ENCODE measurements at regions not wholly inside any gene's neighbourhood (a gene's known extent, or its start where the extent isn't known, plus 50 kb on each side); places are given as distances from the start of the nearest gene placed in this dataset.
"Not testable (repeated sequence)": the region's sequence is repeated elsewhere in the genome, so short reads cannot be mapped to it uniquely, and the experiment has no call there.

GRCh38 chr5:51159164-51159563, 224.1 kb upstream of the ISL1 start:
- DNase-seq (ENCODE audit: low read depth in 1 of 2, low spot score in 1 of 2), result no peak

GRCh38 chr5:51159606-51160005, 223.6 kb upstream of the ISL1 start:
- DNase-seq (ENCODE audit: low read depth in 1 of 2, low spot score in 1 of 2), result no peak

GRCh38 chr5:51162245-51162644, 221.0 kb upstream of the ISL1 start:
- no peak for DNase-seq (ENCODE audit: low read depth in 1 of 2, low spot score in 1 of 2)

GRCh38 chr5:51165621-51166020, 217.6 kb upstream of the ISL1 start:
- not testable (repeated sequence) for DNase-seq (ENCODE audit: low read depth in 1 of 2, low spot score in 1 of 2)

GRCh38 chr5:51172903-51173626, 210.2 kb upstream of the ISL1 start:
- no peak for DNase-seq (ENCODE audit: low read depth in 1 of 2, low spot score in 1 of 2)

- no peak for DNase-seq (ENCODE audit: low read depth in 1 of 2, low spot score in 1 of 2)
These were observed 201.9 kb upstream of the ISL1 start for GRCh38 chr5:51181208-51181894.

GRCh38 chr5:51185850-51186329, 197.4 kb upstream of the ISL1 start:
- no peak for DNase-seq (ENCODE audit: low read depth in 1 of 2, low spot score in 1 of 2)

GRCh38 chr5:51188001-51188591, 195.2 kb upstream of the ISL1 start:
- DNase-seq (ENCODE audit: low read depth in 1 of 2, low spot score in 1 of 2), result no peak

- no peak for DNase-seq (ENCODE audit: low read depth in 1 of 2, low spot score in 1 of 2)
These were observed 188.6 kb upstream of the ISL1 start for GRCh38 chr5:51194671-51195070.

GRCh38 chr5:51201024-51201423, 182.2 kb upstream of the ISL1 start:
- DNase-seq (ENCODE audit: low read depth in 1 of 2, low spot score in 1 of 2), result no peak

GRCh38 chr5:51201708-51202107, 181.5 kb upstream of the ISL1 start:
- no peak for DNase-seq (ENCODE audit: low read depth in 1 of 2, low spot score in 1 of 2)

- no peak for DNase-seq (ENCODE audit: low read depth in 1 of 2, low spot score in 1 of 2)
These were observed 181.1 kb upstream of the ISL1 start for GRCh38 chr5:51202161-51202560.

GRCh38 chr5:51203598-51203997, 179.7 kb upstream of the ISL1 start:
- DNase-seq (ENCODE audit: low read depth in 1 of 2, low spot score in 1 of 2), result no peak

GRCh38 chr5:51208296-51208695, 175.0 kb upstream of the ISL1 start:
- DNase-seq (ENCODE audit: low read depth in 1 of 2, low spot score in 1 of 2), result no peak

- DNase-seq (ENCODE audit: low read depth in 1 of 2, low spot score in 1 of 2), result no peak
These were observed 168.5 kb upstream of the ISL1 start for GRCh38 chr5:51214746-51215145.

GRCh38 chr5:51225789-51226742, 157.2 kb upstream of the ISL1 start:
- no peak for DNase-seq (ENCODE audit: low read depth in 1 of 2, low spot score in 1 of 2)

- DNase-seq (ENCODE audit: low read depth in 1 of 2, low spot score in 1 of 2), result no peak
These were observed 155.2 kb upstream of the ISL1 start for GRCh38 chr5:51227963-51228470.

- DNase-seq (ENCODE audit: low read depth in 1 of 2, low spot score in 1 of 2), result no peak
These were observed 152.9 kb upstream of the ISL1 start for GRCh38 chr5:51230336-51230735.

- no peak for DNase-seq (ENCODE audit: low read depth in 1 of 2, low spot score in 1 of 2)
These were observed 140.8 kb upstream of the ISL1 start for GRCh38 chr5:51242456-51242855.

- not testable (repeated sequence) for DNase-seq (ENCODE audit: low read depth in 1 of 2, low spot score in 1 of 2)
These were observed 132.3 kb upstream of the ISL1 start for GRCh38 chr5:51250957-51251356.

GRCh38 chr5:51271261-51271660, 112.0 kb upstream of the ISL1 start:
- DNase-seq (ENCODE audit: low read depth in 1 of 2, low spot score in 1 of 2), result no peak

Measured in activated T-helper 1 cell treated with anti-CD3 and anti-CD28 coated beads, Interleukin-2, amount 50 U/mL, for 16 hours (primary cell).